Spleen (tissue), 7 donors: ENCODE measurements at regions not wholly inside any gene's neighbourhood (a gene's known extent, or its start where the extent isn't known, plus 50 kb on each side); places are given as distances from the start of the nearest gene placed in this dataset.

Experiments
- POLR2A ChIP-seq, 3 donors: fragments of 450-650 bp; IDR thresholded peaks; one replicate each; pipeline ENCODE4 v1.5.1; 2017; ENCODE audit warnings: antibody characterized with exemption in 3 of 3, mild to moderate bottlenecking in 1 of 3
- POLR2AphosphoS5 ChIP-seq, 3 donors: sonication (generic); formaldehyde crosslinking; IDR thresholded peaks; one replicate each; pipeline ENCODE4 v1.5.1; 2017; ENCODE audit warnings: antibody characterized with exemption in 3 of 3
- TF ChIP-seq, protein P1 (sequence below), 11 experiments: fragments of 200-600 bp in 7 of 11; fragments of 450-650 bp in 4 of 11; sonication (generic) in 4 of 11; IDR thresholded peaks in 8 of 11; conservative IDR thresholded peaks in 3 of 11; 1 replicate in 7 of 11; 2 replicates in 4 of 11; pipeline versions ENCODE4 v1.4.0 to v1.8.0; 2016 to 2021; ENCODE audit warnings: antibody characterized with exemption in 11 of 11, inconsistent platforms in 4 of 11, mild to moderate bottlenecking in 1 of 11
- donor health status: DM: no; HTN: no; CAD: no; lungs with moderate emphysema.
- donor health status: DM: no; HTN: no; CAD: no.
- donor health status: DM: no; HTN: no; CAD: no.

DNA sequence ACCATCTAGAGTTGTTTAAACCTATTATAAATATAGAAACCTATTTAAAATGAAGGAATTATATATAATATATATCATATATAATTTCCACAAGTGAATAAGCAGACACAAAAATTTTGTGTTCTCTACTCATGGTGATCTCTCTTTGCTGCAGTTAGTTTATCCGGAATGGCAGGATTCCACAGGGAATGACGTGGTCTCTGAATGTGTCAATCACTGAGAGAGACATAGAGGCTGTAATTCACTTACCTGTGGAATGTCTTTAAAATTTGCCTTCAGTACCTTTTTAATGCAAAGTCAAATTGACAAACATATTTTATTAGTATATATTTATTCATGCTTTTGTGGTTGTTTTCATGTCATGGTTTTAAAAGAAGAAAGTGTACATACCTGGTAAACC, 669.3 kb downstream of the NLGN4X start:
- TF ChIP-seq, protein P1, sequence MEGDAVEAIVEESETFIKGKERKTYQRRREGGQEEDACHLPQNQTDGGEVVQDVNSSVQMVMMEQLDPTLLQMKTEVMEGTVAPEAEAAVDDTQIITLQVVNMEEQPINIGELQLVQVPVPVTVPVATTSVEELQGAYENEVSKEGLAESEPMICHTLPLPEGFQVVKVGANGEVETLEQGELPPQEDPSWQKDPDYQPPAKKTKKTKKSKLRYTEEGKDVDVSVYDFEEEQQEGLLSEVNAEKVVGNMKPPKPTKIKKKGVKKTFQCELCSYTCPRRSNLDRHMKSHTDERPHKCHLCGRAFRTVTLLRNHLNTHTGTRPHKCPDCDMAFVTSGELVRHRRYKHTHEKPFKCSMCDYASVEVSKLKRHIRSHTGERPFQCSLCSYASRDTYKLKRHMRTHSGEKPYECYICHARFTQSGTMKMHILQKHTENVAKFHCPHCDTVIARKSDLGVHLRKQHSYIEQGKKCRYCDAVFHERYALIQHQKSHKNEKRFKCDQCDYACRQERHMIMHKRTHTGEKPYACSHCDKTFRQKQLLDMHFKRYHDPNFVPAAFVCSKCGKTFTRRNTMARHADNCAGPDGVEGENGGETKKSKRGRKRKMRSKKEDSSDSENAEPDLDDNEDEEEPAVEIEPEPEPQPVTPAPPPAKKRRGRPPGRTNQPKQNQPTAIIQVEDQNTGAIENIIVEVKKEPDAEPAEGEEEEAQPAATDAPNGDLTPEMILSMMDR (IDR thresholded peaks at IDR 0.05 in 8 of 11, conservative IDR thresholded peaks at IDR 0.05 in 3 of 11), result no peak
- no peak for TF ChIP-seq POLR2A (IDR thresholded peaks at IDR 0.05)
- TF ChIP-seq POLR2AphosphoS5 (IDR thresholded peaks at IDR 0.05), result no peak
